T-cell (primary cell): ENCODE measurements at regions not wholly inside any gene's neighbourhood (a gene's known extent, or its start where the extent isn't known, plus 50 kb on each side); places are given as distances from the start of the nearest gene placed in this dataset.

Experiments used
- ATAC-seq, 4 experiments: fragments of 200-7000 bp in 3 of 4; fragments of 150-1000 bp in 1 of 4; cut with Tn5 transposase; replicated peaks in 1 of 4; 1 replicate in 3 of 4; 2 replicates in 1 of 4; pipeline ENCODE4 v1.10.0; 2021; ENCODE audit warnings: moderate library complexity in 3 of 4, mild to moderate bottlenecking in 2 of 4, moderate number of reproducible peaks in 1 of 4
- CTCF ChIA-PET, 2 donors: fragments of 300-600 bp; sonication (Branson Sonifier 250); formaldehyde crosslinking; loops; one replicate each; lab custom pipeline; 2022; ENCODE audit warnings: antibody characterized with exemption in 2 of 2; lab: Charles Lee
- POLR2A ChIA-PET, 2 donors: fragments of 300-600 bp; sonication (Branson Sonifier 250); formaldehyde crosslinking; loops; one replicate each; lab custom pipeline; 2022; ENCODE audit warnings: antibody characterized with exemption in 2 of 2; lab: Charles Lee
- DNase-seq, 35 experiments: peaks; one replicate each; pipeline versions ENCODE4 v3.0.0 to v3.0.0-alpha.2; 2013 to 2023
- H3K27ac ChIP-seq: one replicate; pipeline ENCODE4 v1.5.1; 2013; ENCODE audit warnings: low read length
- H3K27me3 ChIP-seq, 2 experiments: replicated peaks in 1 of 2; 1 replicate in 1 of 2; 2 replicates in 1 of 2; pipeline versions ENCODE4 v1.6.1 to v1.7.0; 2013; ENCODE audit warnings: low read length in 1 of 2, mixed read lengths in 1 of 2; ENCODE audit not compliant: control insufficient read depth in 2 of 2, insufficient read depth in 2 of 2; ENCODE audit errors: extremely low read depth in 1 of 2
- H3K36me3 ChIP-seq, 2 donors: 1 replicate in 1 of 2; 2 replicates in 1 of 2; pipeline versions ENCODE4 v1.6.1 to v1.7.0; 2013; ENCODE audit warnings: low read length in 1 of 2; ENCODE audit not compliant: control insufficient read depth in 2 of 2, insufficient read depth in 1 of 2; ENCODE audit errors: extremely low read depth in 1 of 2
- H3K4me1 ChIP-seq, 2 experiments: 1 replicate in 1 of 2; 2 replicates in 1 of 2; pipeline versions ENCODE4 v1.6.1 to v1.7.0; 2013; ENCODE audit warnings: low read length in 2 of 2, mixed read lengths in 1 of 2; ENCODE audit not compliant: insufficient read depth in 2 of 2, control insufficient read depth in 1 of 2; ENCODE audit errors: extremely low read depth in 1 of 2
- H3K4me3 ChIP-seq, 2 donors: 1 replicate in 1 of 2; 2 replicates in 1 of 2; pipeline versions ENCODE4 v1.5.1 to v1.7.0; 2013; ENCODE audit warnings: mild to moderate bottlenecking in 2 of 2, low read length in 1 of 2, moderate library complexity in 1 of 2; ENCODE audit not compliant: control insufficient read depth in 1 of 2; ENCODE audit errors: extremely low read depth in 1 of 2
- H3K9me3 ChIP-seq: 2 replicates; pipeline ENCODE4 v1.7.0; 2013
- H3K27ac Mint-ChIP-seq, 2 donors: one replicate each; pipeline ENCODE4 v1.8.0; 2020 to 2021; ENCODE audit warnings: mild to moderate bottlenecking in 2 of 2, mixed read lengths in 2 of 2
- H3K27me3 Mint-ChIP-seq, 2 donors: one replicate each; pipeline ENCODE4 v1.8.0; 2021 to 2022; ENCODE audit warnings: mixed read lengths in 2 of 2
- H3K36me3 Mint-ChIP-seq: one replicate; pipeline ENCODE4 v1.8.0; 2021; ENCODE audit warnings: mixed read lengths
- H3K4me1 Mint-ChIP-seq, 3 donors: one replicate each; pipeline ENCODE4 v1.8.0; 2020 to 2022; ENCODE audit warnings: mixed read lengths in 3 of 3, mild to moderate bottlenecking in 1 of 3
- H3K4me3 Mint-ChIP-seq, 3 donors: one replicate each; pipeline ENCODE4 v1.8.0; 2020 to 2022; ENCODE audit warnings: mild to moderate bottlenecking in 3 of 3, mixed read lengths in 3 of 3, moderate library complexity in 3 of 3
- H3K9me3 Mint-ChIP-seq, 3 donors: one replicate each; pipeline ENCODE4 v1.8.0; 2020 to 2022; ENCODE audit warnings: mixed read lengths in 3 of 3
- WGBS: methylation state at CpG from one replicate; pipeline ENCODE4 v1.1.5; 2013; ENCODE audit warnings: missing lambda C conversion rate; ENCODE audit not compliant: insufficient coverage; 5-methylcytosine and 5-hydroxymethylcytosine counted together

- Mint-ChIP-seq H3K9me3 (peaks cover 0 to 19% (median 13%) of the 10 kb centered on the region in 3 donors), H3K27ac (no peak overlapping the region), H3K27me3 (no peaks in the 10 kb centered on the region), H3K4me1 (no peaks in the 10 kb centered on the region), H3K36me3 (no peaks in the 10 kb centered on the region), H3K4me3 (no peak overlapping the region)
- no peak for DNase-seq
- Histone ChIP-seq H3K4me1 (no peaks in the 10 kb centered on the region), H3K4me3 (no peak overlapping the region), H3K27ac (no peak overlapping the region), H3K9me3 (no peaks in the 10 kb centered on the region), H3K36me3 (no peaks in the 10 kb centered on the region), H3K27me3 (no peaks in the 10 kb centered on the region)
- 75% methylated on average over 9 of the region's 10 CpGs for WGBS
- ChIA-PET CTCF (no interaction called here), POLR2A (no interaction called here)
- ATAC-seq, result no peak
Measured at GRCh38 chr15:27598251-27599009, 500.7 kb downstream of the OCA2 start.

GRCh38 chr15:27595211-27595610, 503.9 kb downstream of the OCA2 start:
- 80% methylated on average over 2 of the region's 8 CpGs for WGBS
- ATAC-seq (no peak), DNase-seq (no peak)
- POLR2A ChIA-PET, result no interaction called here
- CTCF ChIA-PET, result no interaction called here
- no peaks in the 10 kb centered on the region for H3K9me3 ChIP-seq
- Mint-ChIP-seq H3K27me3 (no peaks in the 10 kb centered on the region), H3K4me3 (no peak overlapping the region), H3K9me3 (peaks cover 2 to 26% (median 15%) of the 10 kb centered on the region in 3 donors), H3K36me3 (no peaks in the 10 kb centered on the region), H3K27ac (no peak overlapping the region), H3K4me1 (no peaks in the 10 kb centered on the region)
- no peaks in the 10 kb centered on the region for H3K4me1 ChIP-seq
- H3K36me3 ChIP-seq, result no peaks in the 10 kb centered on the region
- no peak overlapping the region for H3K4me3 ChIP-seq
- H3K27me3 ChIP-seq, result peaks cover 0 to 3% of the 10 kb centered on the region in 2 experiments
- H3K27ac ChIP-seq, result no peak overlapping the region

- no peak overlapping the region for H3K27ac ChIP-seq
- Mint-ChIP-seq H3K4me3 (no peak overlapping the region), H3K9me3 (peaks cover 5 to 20% (median 13%) of the 10 kb centered on the region in 3 donors), H3K36me3 (no peaks in the 10 kb centered on the region), H3K27ac (no peak overlapping the region), H3K4me1 (no peaks in the 10 kb centered on the region), H3K27me3 (peaks cover 0 to 5% of the 10 kb centered on the region in 2 donors)
- ATAC-seq (no peak), DNase-seq (no peak)
- CTCF ChIA-PET, result no interaction called here
- H3K4me3 ChIP-seq, result no peak overlapping the region
- no peaks in the 10 kb centered on the region for H3K36me3 ChIP-seq
- POLR2A ChIA-PET, result no interaction called here
- 33% methylated on average over 1 of the region's 3 CpGs for WGBS
- no peaks in the 10 kb centered on the region for H3K9me3 ChIP-seq
- no peaks in the 10 kb centered on the region for H3K4me1 ChIP-seq
- H3K27me3 ChIP-seq, result peaks cover 0 to 3% of the 10 kb centered on the region in 2 experiments
Measured at GRCh38 chr15:27592036-27592760, 506.9 kb downstream of the OCA2 start.
